PC-9 (cell line): ENCODE measurements at regions not wholly inside any gene's neighbourhood (a gene's known extent, or its start where the extent isn't known, plus 50 kb on each side); places are given as distances from the start of the nearest gene placed in this dataset.

Source experiments
- EZH2 ChIP-seq: fragments of 200-600 bp; sonication (generic); IDR thresholded peaks from 2 replicates; pipeline ENCODE4 v1.8.0; 2017; ENCODE audit warnings: antibody characterized with exemption, low read depth
- TF ChIP-seq, protein P1 (sequence below): fragments of 200-600 bp; sonication (generic); conservative IDR thresholded peaks from 2 replicates; pipeline ENCODE4 v1.6.1; 2017; ENCODE audit warnings: mixed run types, antibody characterized with exemption, mild to moderate bottlenecking, moderate library complexity

DNA sequence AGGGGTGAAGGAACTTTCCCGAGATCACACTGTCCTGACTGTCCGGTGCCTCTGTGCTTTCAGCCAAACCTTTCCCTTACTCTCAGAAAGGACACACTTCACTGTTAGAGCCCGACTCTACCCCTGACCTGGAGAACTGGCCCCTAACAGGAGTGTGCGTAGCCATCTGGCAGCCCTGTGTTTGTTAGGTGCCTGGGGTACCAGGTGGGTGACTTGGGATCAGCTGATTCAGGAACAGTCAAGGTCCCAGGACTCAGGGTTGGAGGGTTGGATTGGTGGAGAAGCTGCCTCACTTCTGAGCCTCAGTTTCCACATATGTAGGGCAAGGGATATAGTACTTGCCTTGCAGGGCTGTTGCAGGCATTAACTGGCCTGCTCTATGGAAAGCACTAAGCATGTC lies 98.3 kb upstream of the SLC6A11 start:
- TF ChIP-seq, protein P1, sequence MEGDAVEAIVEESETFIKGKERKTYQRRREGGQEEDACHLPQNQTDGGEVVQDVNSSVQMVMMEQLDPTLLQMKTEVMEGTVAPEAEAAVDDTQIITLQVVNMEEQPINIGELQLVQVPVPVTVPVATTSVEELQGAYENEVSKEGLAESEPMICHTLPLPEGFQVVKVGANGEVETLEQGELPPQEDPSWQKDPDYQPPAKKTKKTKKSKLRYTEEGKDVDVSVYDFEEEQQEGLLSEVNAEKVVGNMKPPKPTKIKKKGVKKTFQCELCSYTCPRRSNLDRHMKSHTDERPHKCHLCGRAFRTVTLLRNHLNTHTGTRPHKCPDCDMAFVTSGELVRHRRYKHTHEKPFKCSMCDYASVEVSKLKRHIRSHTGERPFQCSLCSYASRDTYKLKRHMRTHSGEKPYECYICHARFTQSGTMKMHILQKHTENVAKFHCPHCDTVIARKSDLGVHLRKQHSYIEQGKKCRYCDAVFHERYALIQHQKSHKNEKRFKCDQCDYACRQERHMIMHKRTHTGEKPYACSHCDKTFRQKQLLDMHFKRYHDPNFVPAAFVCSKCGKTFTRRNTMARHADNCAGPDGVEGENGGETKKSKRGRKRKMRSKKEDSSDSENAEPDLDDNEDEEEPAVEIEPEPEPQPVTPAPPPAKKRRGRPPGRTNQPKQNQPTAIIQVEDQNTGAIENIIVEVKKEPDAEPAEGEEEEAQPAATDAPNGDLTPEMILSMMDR = no peak
- no peak for TF ChIP-seq EZH2
